Activated B cell treated with CpG ODN at 0.5 μM for 24 hours (primary cell): ENCODE measurements at regions not wholly inside any gene's neighbourhood (a gene's known extent, or its start where the extent isn't known, plus 50 kb on each side); places are given as distances from the start of the nearest gene placed in this dataset.

Experiments
- ATAC-seq: fragments of 200-7000 bp; cut with Tn5 transposase; one replicate; pipeline ENCODE4 v1.10.0; 2021; ENCODE audit warnings: low read depth, mild to moderate bottlenecking, moderate library complexity
- CTCF ChIA-PET: fragments of 350-600 bp; sonication (Branson Sonifier 250); formaldehyde crosslinking; loops from one replicate; lab custom pipeline; 2021; ENCODE audit warnings: antibody characterized with exemption; lab: Charles Lee
- POLR2A ChIA-PET: fragments of 350-600 bp; sonication (Branson Sonifier 250); formaldehyde crosslinking; loops from one replicate; lab custom pipeline; 2021; ENCODE audit warnings: antibody characterized with exemption; lab: Charles Lee
- DNase-seq: peaks from one replicate; pipeline ENCODE4 v3.0.0; 2022
- H3K27ac Mint-ChIP-seq: one replicate; pipeline ENCODE4 v1.8.0; 2020; ENCODE audit warnings: mixed read lengths
- H3K27me3 Mint-ChIP-seq: one replicate; pipeline ENCODE4 v1.8.0; 2021; ENCODE audit warnings: mixed read lengths
- H3K36me3 Mint-ChIP-seq: one replicate; pipeline ENCODE4 v1.8.0; 2021; ENCODE audit warnings: low read depth, mixed read lengths
- H3K4me1 Mint-ChIP-seq: one replicate; pipeline ENCODE4 v1.8.0; 2021; ENCODE audit warnings: mixed read lengths
- H3K4me3 Mint-ChIP-seq: one replicate; pipeline ENCODE4 v1.8.0; 2020; ENCODE audit warnings: mild to moderate bottlenecking, mixed read lengths
- H3K9me3 Mint-ChIP-seq: one replicate; pipeline ENCODE4 v1.8.0; 2020; ENCODE audit warnings: mixed read lengths
- intact Hi-C: fragments of 100-400 bp; cut with micrococcal nuclease; formaldehyde crosslinking; loops from one replicate; pipeline ENCODE4 v1.15.1; 2024
- TF ChIP-seq, protein P1 (sequence below): fragments of 200-600 bp; IDR thresholded peaks from one replicate; pipeline ENCODE4 v1.8.0; 2022; ENCODE audit warnings: antibody characterized with exemption, mild to moderate bottlenecking

DNA sequence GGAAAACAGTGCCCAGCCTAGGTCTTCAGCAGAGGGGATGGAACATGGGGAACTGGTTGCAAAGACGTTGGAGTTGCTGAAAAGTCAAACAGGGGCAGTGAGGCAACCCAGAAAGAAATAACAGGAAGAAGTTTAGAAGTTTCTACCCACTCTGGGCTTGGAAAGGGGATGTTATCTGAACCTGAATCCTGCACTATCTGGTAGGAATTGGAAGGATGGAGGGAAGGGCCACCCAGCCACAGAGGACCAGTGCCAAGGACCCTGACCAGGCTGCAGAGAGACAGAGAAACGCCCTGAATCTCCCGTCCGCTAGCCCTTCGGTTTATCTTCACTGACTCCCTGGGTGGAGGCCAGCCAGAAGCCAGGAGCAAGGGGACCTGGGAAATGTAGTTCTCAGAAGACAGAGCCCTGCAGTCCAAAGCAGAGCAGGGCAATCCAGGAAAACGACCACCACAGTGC is 217.3 kb upstream of the RREB1 start:
- TF ChIP-seq, protein P1, sequence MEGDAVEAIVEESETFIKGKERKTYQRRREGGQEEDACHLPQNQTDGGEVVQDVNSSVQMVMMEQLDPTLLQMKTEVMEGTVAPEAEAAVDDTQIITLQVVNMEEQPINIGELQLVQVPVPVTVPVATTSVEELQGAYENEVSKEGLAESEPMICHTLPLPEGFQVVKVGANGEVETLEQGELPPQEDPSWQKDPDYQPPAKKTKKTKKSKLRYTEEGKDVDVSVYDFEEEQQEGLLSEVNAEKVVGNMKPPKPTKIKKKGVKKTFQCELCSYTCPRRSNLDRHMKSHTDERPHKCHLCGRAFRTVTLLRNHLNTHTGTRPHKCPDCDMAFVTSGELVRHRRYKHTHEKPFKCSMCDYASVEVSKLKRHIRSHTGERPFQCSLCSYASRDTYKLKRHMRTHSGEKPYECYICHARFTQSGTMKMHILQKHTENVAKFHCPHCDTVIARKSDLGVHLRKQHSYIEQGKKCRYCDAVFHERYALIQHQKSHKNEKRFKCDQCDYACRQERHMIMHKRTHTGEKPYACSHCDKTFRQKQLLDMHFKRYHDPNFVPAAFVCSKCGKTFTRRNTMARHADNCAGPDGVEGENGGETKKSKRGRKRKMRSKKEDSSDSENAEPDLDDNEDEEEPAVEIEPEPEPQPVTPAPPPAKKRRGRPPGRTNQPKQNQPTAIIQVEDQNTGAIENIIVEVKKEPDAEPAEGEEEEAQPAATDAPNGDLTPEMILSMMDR, result no peak
- intact Hi-C loops, result no loop called here
- no peak overlapping the region for H3K4me3 Mint-ChIP-seq
- no peaks in the 10 kb centered on the region for H3K4me1 Mint-ChIP-seq
- H3K9me3 Mint-ChIP-seq, result no peaks in the 10 kb centered on the region
- CTCF ChIA-PET, result no interaction called here
- H3K27me3 Mint-ChIP-seq, result no peaks in the 10 kb centered on the region
- DNase-seq (no peak), ATAC-seq (no peak)
- H3K27ac Mint-ChIP-seq, result no peak overlapping the region
- POLR2A ChIA-PET, result no interaction called here
- no peaks in the 10 kb centered on the region for H3K36me3 Mint-ChIP-seq

DNA sequence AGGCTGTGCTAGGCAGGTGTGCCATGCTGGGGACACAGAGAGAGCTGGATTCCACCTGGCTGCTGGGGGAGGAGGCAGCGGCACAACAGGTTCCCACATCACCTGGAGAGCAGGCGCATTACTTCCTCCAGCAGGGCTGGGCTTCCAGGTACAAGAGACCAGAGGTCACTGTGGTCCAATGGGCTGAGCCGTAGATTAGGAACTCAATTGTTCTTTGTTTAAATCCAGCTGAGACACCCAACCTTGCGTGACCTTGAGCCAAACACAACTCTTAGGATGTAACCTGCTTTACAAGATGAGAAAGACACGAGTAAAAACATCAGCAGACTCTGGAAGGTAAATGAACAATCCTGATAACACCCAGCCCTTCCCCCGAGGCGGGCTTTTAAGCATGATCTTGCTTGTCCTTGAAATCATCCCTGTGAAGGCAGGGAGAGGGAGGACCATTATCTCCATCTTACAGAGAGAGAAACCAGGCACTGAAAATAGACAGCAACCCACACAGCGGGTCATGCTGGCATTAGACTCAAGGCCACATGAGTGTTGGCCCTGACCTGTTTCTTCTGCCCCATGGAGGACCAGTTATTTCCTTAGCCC is 216.5 kb upstream of the RREB1 start:
- CTCF ChIA-PET, result no interaction called here
- Mint-ChIP-seq H3K9me3 (no peaks in the 10 kb centered on the region), H3K27ac (no peak overlapping the region), H3K36me3 (no peaks in the 10 kb centered on the region), H3K4me1 (no peaks in the 10 kb centered on the region), H3K27me3 (no peaks in the 10 kb centered on the region), H3K4me3 (no peak overlapping the region)
- TF ChIP-seq, protein P1, result no peak
- DNase-seq, result no peak
- POLR2A ChIA-PET, result interaction anchor here (1.2 kb wide), 1 partner anchor 10 kb away, joined by 3 read pairs; no protein-coding TSS in a partner anchor
- no peak for ATAC-seq
- intact Hi-C loops, result no loop called here

DNA sequence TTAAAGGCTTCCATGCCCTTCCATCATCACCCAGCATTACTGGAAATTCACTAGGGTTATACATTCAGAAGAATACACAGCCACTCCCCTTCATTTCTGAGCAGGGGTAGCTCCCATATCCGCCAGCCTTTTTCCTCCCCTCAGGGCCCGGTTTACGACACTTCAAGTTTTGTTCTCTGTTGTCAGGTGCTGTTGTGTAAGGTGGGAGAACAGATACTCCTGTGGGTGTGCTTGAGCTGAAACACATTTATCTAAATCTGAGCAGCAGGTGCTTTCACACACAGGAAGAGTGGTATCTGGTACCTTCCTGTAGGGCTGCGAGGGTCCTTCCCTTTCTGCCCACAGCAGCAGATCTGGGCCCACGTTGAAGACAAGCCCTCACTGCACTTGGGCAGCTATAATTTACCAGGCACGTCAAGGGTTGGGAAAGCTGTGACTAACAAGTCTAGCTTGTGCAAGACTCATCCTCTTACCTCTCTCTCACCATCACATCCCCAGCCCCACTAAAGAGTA is 215.8 kb upstream of the RREB1 start:
- ATAC-seq (no peak), DNase-seq (no peak)
- Mint-ChIP-seq H3K9me3 (no peaks in the 10 kb centered on the region), H3K4me3 (no peak overlapping the region), H3K4me1 (no peaks in the 10 kb centered on the region), H3K27ac (no peak overlapping the region), H3K27me3 (no peaks in the 10 kb centered on the region), H3K36me3 (no peaks in the 10 kb centered on the region)
- POLR2A ChIA-PET, result interaction anchor here (0.6 to 1.2 kb wide), 2 partner anchors 9 to 17 kb away, joined by 3 to 5 read pairs; no protein-coding TSS in a partner anchor
- intact Hi-C loops, result no loop called here
- TF ChIP-seq, protein P1, result no peak
- CTCF ChIA-PET, result no interaction called here

- Mint-ChIP-seq H3K27me3 (no peaks in the 10 kb centered on the region), H3K4me1 (no peaks in the 10 kb centered on the region), H3K36me3 (no peaks in the 10 kb centered on the region), H3K9me3 (no peaks in the 10 kb centered on the region), H3K27ac (no peak overlapping the region), H3K4me3 (no peak overlapping the region)
- ATAC-seq (no peak), DNase-seq (no peak)
- ChIA-PET CTCF (no interaction called here), POLR2A (interaction anchor here (1.2 kb wide), 1 partner anchor 8 kb away, joined by 3 read pairs; no protein-coding TSS in a partner anchor)
- TF ChIP-seq, protein P1, result no peak
- intact Hi-C loops, result no loop called here
Observed at GRCh38 chr6:6892744-6893583, 214.8 kb upstream of the RREB1 start.

- Mint-ChIP-seq H3K9me3 (no peaks in the 10 kb centered on the region), H3K27ac (no peak overlapping the region), H3K27me3 (no peaks in the 10 kb centered on the region), H3K4me1 (no peaks in the 10 kb centered on the region), H3K4me3 (no peak overlapping the region), H3K36me3 (no peaks in the 10 kb centered on the region)
- intact Hi-C loops, result no loop called here
- CTCF ChIA-PET, result no interaction called here
- ATAC-seq (no peak), DNase-seq (no peak)
- TF ChIP-seq, protein P1, result no peak
- POLR2A ChIA-PET, result no interaction called here
Observed at GRCh38 chr6:6893701-6894100, 214.1 kb upstream of the RREB1 start.
